ENCODE measurements at regions not wholly inside any gene's neighbourhood (a gene's known extent, or its start where the extent isn't known, plus 50 kb on each side); places are given as distances from the start of the nearest gene placed in this dataset.

- H3K36me3 ChIP-seq, result no peaks in the 10 kb centered on the region
- H3K27ac ChIP-seq, result no peak overlapping the region
- no peak for DNase-seq
- no peak for TF ChIP-seq POLR2A (IDR thresholded peaks at IDR 0.05)
- TF ChIP-seq, protein P1, sequence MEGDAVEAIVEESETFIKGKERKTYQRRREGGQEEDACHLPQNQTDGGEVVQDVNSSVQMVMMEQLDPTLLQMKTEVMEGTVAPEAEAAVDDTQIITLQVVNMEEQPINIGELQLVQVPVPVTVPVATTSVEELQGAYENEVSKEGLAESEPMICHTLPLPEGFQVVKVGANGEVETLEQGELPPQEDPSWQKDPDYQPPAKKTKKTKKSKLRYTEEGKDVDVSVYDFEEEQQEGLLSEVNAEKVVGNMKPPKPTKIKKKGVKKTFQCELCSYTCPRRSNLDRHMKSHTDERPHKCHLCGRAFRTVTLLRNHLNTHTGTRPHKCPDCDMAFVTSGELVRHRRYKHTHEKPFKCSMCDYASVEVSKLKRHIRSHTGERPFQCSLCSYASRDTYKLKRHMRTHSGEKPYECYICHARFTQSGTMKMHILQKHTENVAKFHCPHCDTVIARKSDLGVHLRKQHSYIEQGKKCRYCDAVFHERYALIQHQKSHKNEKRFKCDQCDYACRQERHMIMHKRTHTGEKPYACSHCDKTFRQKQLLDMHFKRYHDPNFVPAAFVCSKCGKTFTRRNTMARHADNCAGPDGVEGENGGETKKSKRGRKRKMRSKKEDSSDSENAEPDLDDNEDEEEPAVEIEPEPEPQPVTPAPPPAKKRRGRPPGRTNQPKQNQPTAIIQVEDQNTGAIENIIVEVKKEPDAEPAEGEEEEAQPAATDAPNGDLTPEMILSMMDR (IDR thresholded peaks at IDR 0.05), result no peak
- H3K4me3 ChIP-seq, result no peak overlapping the region
- intact Hi-C loops (cut with DNase I; ENCODE audit: low total_unique reads), result no loop called here
- H3K27me3 ChIP-seq, result no peaks in the 10 kb centered on the region
- H3K4me1 ChIP-seq, result no peaks in the 10 kb centered on the region
- no peaks in the 10 kb centered on the region for H3K9me3 ChIP-seq
Observed at GRCh38 chr4:43325220-43325967, 432.9 kb downstream of the GRXCR1 start.

- intact Hi-C loops (cut with DNase I; ENCODE audit: low total_unique reads), result no loop called here
- no peak for DNase-seq
- H3K27ac ChIP-seq, result no peak overlapping the region
- no peaks in the 10 kb centered on the region for H3K4me1 ChIP-seq
- no peaks in the 10 kb centered on the region for H3K27me3 ChIP-seq
- no peak overlapping the region for H3K4me3 ChIP-seq
- H3K36me3 ChIP-seq, result no peaks in the 10 kb centered on the region
- TF ChIP-seq POLR2A (IDR thresholded peaks at IDR 0.05), result no peak
- TF ChIP-seq, protein P1 (IDR thresholded peaks at IDR 0.05), result no peak
- H3K9me3 ChIP-seq, result no peaks in the 10 kb centered on the region
Observed at GRCh38 chr4:43330288-43330687, 437.8 kb downstream of the GRXCR1 start.

- no peaks in the 10 kb centered on the region for H3K4me1 ChIP-seq
- intact Hi-C loops (cut with DNase I; ENCODE audit: low total_unique reads), result no loop called here
- H3K4me3 ChIP-seq, result no peak overlapping the region
- no peaks in the 10 kb centered on the region for H3K27me3 ChIP-seq
- H3K9me3 ChIP-seq, result no peaks in the 10 kb centered on the region
- no peak for DNase-seq
- H3K27ac ChIP-seq, result no peak overlapping the region
- H3K36me3 ChIP-seq, result no peaks in the 10 kb centered on the region
- no peak for TF ChIP-seq POLR2A (IDR thresholded peaks at IDR 0.05)
- TF ChIP-seq, protein P1 (IDR thresholded peaks at IDR 0.05), result no peak
Observed at GRCh38 chr4:43331226-43332051, 438.9 kb downstream of the GRXCR1 start.

- intact Hi-C loops (cut with DNase I; ENCODE audit: low total_unique reads), result no loop called here
- Histone ChIP-seq H3K4me1 (no peaks in the 10 kb centered on the region), H3K27me3 (no peaks in the 10 kb centered on the region), H3K27ac (no peak overlapping the region), H3K36me3 (no peaks in the 10 kb centered on the region), H3K4me3 (no peak overlapping the region), H3K9me3 (no peaks in the 10 kb centered on the region)
- TF ChIP-seq, protein P1 (IDR thresholded peaks at IDR 0.05), result no peak
- TF ChIP-seq POLR2A (IDR thresholded peaks at IDR 0.05), result no peak
- no peak for DNase-seq
Observed at GRCh38 chr4:43332052-43332425, 439.5 kb downstream of the GRXCR1 start.

DNA sequence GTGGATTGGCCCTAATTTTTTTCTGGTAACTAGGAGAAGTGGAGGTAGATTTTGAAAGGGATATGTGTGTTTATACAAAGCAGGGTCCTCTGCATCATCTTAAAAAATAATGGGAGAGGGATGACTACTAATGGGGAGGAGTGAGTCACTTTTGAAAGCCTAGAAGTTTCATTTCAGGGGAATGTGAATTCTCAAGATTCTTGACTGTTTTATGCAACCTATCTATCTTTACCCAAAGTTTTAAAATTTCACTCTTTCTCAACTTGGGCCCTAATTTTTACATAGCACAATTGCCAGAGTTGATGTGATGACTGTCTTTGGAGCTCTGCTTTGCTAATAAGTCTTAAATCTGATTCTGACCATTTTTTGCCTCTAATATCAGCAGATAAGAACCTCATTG, 445.2 kb downstream of the GRXCR1 start:
- H3K36me3 ChIP-seq, result no peaks in the 10 kb centered on the region
- no peaks in the 10 kb centered on the region for H3K27me3 ChIP-seq
- H3K4me1 ChIP-seq, result no peaks in the 10 kb centered on the region
- no peak overlapping the region for H3K4me3 ChIP-seq
- no peak for DNase-seq
- H3K9me3 ChIP-seq, result no peaks in the 10 kb centered on the region
- no peak overlapping the region for H3K27ac ChIP-seq
- TF ChIP-seq, protein P1 (IDR thresholded peaks at IDR 0.05), result no peak
- no peak for TF ChIP-seq POLR2A (IDR thresholded peaks at IDR 0.05)
- intact Hi-C loops (cut with DNase I; ENCODE audit: low total_unique reads), result no loop called here

Measured in uterus (tissue), 3 donors.